Large intestine (tissue), 3 donors: ENCODE measurements at regions not wholly inside any gene's neighbourhood (a gene's known extent, or its start where the extent isn't known, plus 50 kb on each side); places are given as distances from the start of the nearest gene placed in this dataset.

Experiments
- DNase-seq, 2 donors: peaks; one replicate each; pipeline versions ENCODE4 v3.0.0 to v3.0.0-alpha.2; 2013
- H3K27ac ChIP-seq: one replicate; pipeline ENCODE4 v1.5.1; 2013; ENCODE audit warnings: low read length
- H3K27me3 ChIP-seq: 2 replicates; pipeline ENCODE4 v1.6.1; 2013; ENCODE audit warnings: low read length; ENCODE audit not compliant: control insufficient read depth, insufficient read depth
- H3K36me3 ChIP-seq: 2 replicates; pipeline ENCODE4 v1.6.1; 2013; ENCODE audit warnings: low read length; ENCODE audit not compliant: control insufficient read depth, insufficient read depth
- H3K4me1 ChIP-seq: one replicate; pipeline ENCODE4 v1.6.1; 2013; ENCODE audit warnings: low read length; ENCODE audit not compliant: control insufficient read depth, insufficient read depth
- H3K4me3 ChIP-seq: one replicate; pipeline ENCODE4 v1.5.1; 2013; ENCODE audit warnings: low read length
- H3K9me3 ChIP-seq: one replicate; pipeline ENCODE4 v1.6.1; 2013; ENCODE audit warnings: mild to moderate bottlenecking, low read depth, low read length, moderate library complexity; ENCODE audit not compliant: control insufficient read depth
- WGBS: methylation state at CpG from one replicate; pipeline ENCODE4 v1.1.5; 2013; ENCODE audit warnings: low lambda C conversion rate; ENCODE audit not compliant: insufficient coverage; 5-methylcytosine and 5-hydroxymethylcytosine counted together

DNA sequence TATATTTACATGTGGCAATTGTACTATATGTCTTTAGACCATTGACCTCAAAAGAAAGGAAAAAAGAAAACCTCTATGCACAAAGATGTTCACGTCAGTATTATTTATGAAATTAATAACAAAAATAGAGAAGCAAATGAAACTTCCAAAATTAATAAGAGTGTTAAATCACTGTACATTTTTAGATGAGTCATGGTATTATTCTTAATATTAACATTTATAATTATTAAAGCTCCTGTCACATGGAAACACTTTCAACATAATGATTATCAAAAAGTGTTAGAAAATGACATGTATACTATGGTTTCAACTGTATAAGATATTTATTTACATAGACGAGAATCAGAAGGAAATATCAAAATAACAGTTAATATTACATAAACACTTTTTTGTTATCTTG lies 324.9 kb upstream of the RUNX1 start:
- no peaks in the 10 kb centered on the region for H3K36me3 ChIP-seq
- DNase-seq: no peak
- 95% methylated on average over 2 of the region's 2 CpGs for WGBS
- no peaks in the 10 kb centered on the region for H3K4me1 ChIP-seq
- no peaks in the 10 kb centered on the region for H3K27me3 ChIP-seq
- H3K4me3 ChIP-seq: no peak overlapping the region
- no peaks in the 10 kb centered on the region for H3K9me3 ChIP-seq
- H3K27ac ChIP-seq: no peak overlapping the region

- Histone ChIP-seq H3K27me3 (no peaks in the 10 kb centered on the region), H3K4me1 (no peaks in the 10 kb centered on the region), H3K4me3 (no peak overlapping the region), H3K9me3 (no peaks in the 10 kb centered on the region), H3K36me3 (no peaks in the 10 kb centered on the region), H3K27ac (no peak overlapping the region)
- no peak for DNase-seq
- no CpG with 5 or more reads among the region's 5 CpGs for WGBS
Observed at GRCh38 chr21:35372201-35372600, 323.1 kb upstream of the RUNX1 start.

- Histone ChIP-seq H3K9me3 (no peaks in the 10 kb centered on the region), H3K27ac (no peak overlapping the region), H3K4me3 (no peak overlapping the region), H3K27me3 (no peaks in the 10 kb centered on the region), H3K36me3 (no peaks in the 10 kb centered on the region), H3K4me1 (no peaks in the 10 kb centered on the region)
- DNase-seq: no peak
- 100% methylated on average over 1 of the region's 4 CpGs for WGBS
Observed at GRCh38 chr21:35370671-35371070, 321.6 kb upstream of the RUNX1 start.

DNA sequence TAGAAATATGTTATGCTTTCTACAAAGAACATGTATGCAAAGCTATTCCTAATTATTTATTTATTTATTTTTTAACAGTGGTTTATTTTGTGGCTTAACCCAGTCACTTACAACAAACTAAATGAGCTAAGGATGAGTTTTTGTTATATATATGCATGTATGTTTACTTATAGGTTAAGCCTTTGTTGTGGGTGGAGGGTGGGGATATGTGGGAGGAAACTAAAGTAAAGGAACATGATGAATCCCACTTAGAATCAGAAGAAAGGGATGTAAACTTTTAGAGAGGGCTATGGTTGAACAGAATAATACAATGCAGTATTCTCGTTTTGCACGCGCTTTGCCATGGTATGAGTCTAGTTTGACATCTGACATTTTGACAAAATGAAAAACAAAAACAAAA lies 321.0 kb upstream of the RUNX1 start:
- Histone ChIP-seq H3K4me3 (no peak overlapping the region), H3K36me3 (no peaks in the 10 kb centered on the region), H3K4me1 (no peaks in the 10 kb centered on the region), H3K27ac (no peak overlapping the region), H3K27me3 (no peaks in the 10 kb centered on the region), H3K9me3 (no peaks in the 10 kb centered on the region)
- DNase-seq: no peak
- WGBS: 93% methylated on average over 3 of the region's 3 CpGs

GRCh38 chr21:35368326-35368725 lies 319.2 kb upstream of the RUNX1 start:
- DNase-seq: no peak
- Histone ChIP-seq H3K4me3 (no peak overlapping the region), H3K36me3 (no peaks in the 10 kb centered on the region), H3K9me3 (no peaks in the 10 kb centered on the region), H3K4me1 (no peaks in the 10 kb centered on the region), H3K27ac (no peak overlapping the region), H3K27me3 (no peaks in the 10 kb centered on the region)
- WGBS: no CpG with 5 or more reads among the region's 3 CpGs

- no peaks in the 10 kb centered on the region for H3K27me3 ChIP-seq
- no peaks in the 10 kb centered on the region for H3K4me1 ChIP-seq
- DNase-seq: no peak
- H3K4me3 ChIP-seq: no peak overlapping the region
- no peak overlapping the region for H3K27ac ChIP-seq
- no peaks in the 10 kb centered on the region for H3K9me3 ChIP-seq
- 60% methylated on average over 1 of the region's 4 CpGs for WGBS
- H3K36me3 ChIP-seq: no peaks in the 10 kb centered on the region
Observed at GRCh38 chr21:35367553-35367952, 318.5 kb upstream of the RUNX1 start.

DNA sequence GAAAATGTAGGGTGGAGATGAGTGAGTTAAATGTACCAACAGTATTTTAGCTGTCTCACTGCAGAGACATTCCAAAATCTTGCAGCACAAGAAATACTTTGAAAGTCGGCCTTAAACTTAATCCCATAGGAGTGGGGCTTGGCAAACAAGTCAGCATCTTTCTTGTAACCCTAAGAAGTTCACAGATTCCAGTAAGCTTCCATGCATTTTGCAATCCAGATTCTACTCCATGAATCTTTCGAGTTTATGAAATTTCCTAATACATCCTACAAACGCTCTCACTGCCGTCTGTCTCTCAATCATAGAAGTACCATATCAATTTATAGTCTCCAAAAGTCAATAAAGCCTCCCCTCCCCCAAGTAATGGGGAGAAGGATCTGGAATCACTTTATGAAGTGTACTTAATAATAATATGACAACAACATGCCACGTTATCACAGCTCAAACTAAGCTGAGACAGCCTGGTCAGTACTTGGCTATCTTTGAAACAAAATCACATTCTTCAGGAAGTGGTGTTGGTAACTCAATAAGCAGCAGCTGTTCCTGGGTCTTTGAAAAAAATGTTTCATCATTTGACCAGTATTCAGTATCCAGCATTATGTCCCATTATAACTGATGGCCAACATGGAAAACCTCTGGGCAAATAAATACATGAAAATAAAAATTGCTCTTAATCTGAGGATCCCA lies 317.4 kb upstream of the RUNX1 start:
- Histone ChIP-seq H3K4me1 (no peaks in the 10 kb centered on the region), H3K27me3 (no peaks in the 10 kb centered on the region), H3K9me3 (no peaks in the 10 kb centered on the region), H3K4me3 (no peak overlapping the region), H3K27ac (no peak overlapping the region), H3K36me3 (no peaks in the 10 kb centered on the region)
- DNase-seq: no peak
- no CpG with 5 or more reads among the region's 5 CpGs for WGBS

DNA sequence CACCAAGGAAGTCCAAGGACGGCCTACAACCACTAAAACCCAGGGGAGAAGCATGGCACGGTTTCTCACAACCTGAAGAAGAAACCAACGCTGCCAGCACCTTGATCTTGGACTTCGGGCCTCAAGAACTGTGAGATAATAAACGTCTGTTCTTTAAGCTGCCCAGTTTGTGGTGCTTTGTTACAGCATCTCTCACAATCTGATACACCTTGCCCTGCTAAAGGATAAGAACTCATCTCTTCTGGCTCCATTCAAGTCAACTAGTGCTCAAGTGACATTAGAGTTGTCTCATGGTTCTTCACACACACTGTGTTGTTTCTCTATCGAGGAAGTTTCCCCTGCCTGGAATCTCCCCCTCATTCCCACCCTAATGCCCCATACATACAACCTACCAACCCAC lies 314.4 kb upstream of the RUNX1 start:
- H3K27ac ChIP-seq: no peak overlapping the region
- DNase-seq: no peak
- WGBS: no CpG with 5 or more reads among the region's 6 CpGs
- no peaks in the 10 kb centered on the region for H3K9me3 ChIP-seq
- H3K36me3 ChIP-seq: no peaks in the 10 kb centered on the region
- no peaks in the 10 kb centered on the region for H3K4me1 ChIP-seq
- no peaks in the 10 kb centered on the region for H3K27me3 ChIP-seq
- H3K4me3 ChIP-seq: no peak overlapping the region

- DNase-seq: no peak
- Histone ChIP-seq H3K36me3 (no peaks in the 10 kb centered on the region), H3K4me3 (no peak overlapping the region), H3K27ac (no peak overlapping the region), H3K4me1 (no peaks in the 10 kb centered on the region), H3K9me3 (no peaks in the 10 kb centered on the region), H3K27me3 (no peaks in the 10 kb centered on the region)
Observed at GRCh38 chr21:35361988-35362387, 312.9 kb upstream of the RUNX1 start.

DNA sequence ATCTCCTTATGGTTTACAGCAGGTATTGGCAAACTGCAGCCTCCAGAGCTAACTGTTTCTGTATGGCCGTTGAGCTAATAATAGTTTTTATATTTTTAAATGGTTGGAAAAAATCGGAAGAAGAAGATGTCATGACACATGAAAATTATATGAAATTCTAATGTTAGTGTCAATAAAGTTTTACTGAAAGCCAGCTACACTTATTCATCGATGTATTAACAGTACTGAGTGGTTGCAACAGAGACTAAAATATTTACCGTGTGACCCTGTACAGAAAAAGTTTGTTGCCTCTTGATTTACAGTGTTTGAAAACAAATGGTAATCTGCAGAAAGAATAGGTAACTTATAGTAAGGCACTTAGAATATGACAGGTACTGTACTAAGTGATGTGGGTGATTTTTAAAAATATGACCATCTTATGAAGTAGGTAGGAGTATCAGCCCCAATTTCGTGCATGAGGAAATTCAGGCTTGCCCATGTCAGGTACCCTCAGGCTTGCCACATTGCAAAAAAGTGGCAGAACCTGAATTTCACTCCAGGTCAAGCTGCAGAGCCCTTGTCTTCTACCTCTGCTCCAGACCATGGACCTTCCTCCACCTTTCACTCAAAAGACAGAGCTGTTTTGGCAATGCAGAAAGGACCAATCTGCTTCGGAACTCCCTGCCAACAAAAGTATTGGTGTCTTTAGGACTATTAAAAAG lies 311.9 kb upstream of the RUNX1 start:
- H3K36me3 ChIP-seq: no peaks in the 10 kb centered on the region
- no peak overlapping the region for H3K4me3 ChIP-seq
- no peaks in the 10 kb centered on the region for H3K9me3 ChIP-seq
- DNase-seq: no peak
- no peaks in the 10 kb centered on the region for H3K4me1 ChIP-seq
- H3K27me3 ChIP-seq: peaks cover 5% of the 10 kb centered on the region
- no peak overlapping the region for H3K27ac ChIP-seq
- 100% methylated on average over 3 of the region's 6 CpGs for WGBS

DNA sequence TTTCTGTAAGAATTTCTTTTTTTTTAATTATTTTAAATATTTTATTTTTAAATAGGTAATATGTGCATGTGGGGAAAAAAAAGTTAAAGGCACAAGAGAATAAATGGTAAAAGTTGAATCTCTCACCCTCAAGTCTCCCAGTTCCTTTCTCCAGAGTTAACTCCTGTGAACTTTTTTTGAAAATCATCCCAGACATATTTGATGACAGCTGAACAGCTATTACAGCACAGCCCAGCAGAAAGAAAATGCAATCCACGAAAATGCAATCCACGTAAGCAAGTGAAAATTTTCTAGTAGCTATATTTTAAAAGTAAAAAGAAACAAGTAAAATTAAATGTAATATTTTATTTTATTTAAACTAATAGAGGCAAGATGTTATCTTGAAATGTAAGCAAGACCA lies 310.0 kb upstream of the RUNX1 start:
- no peak for DNase-seq
- H3K36me3 ChIP-seq: no peaks in the 10 kb centered on the region
- no peak overlapping the region for H3K27ac ChIP-seq
- no peaks in the 10 kb centered on the region for H3K9me3 ChIP-seq
- 84% methylated on average over 2 of the region's 2 CpGs for WGBS
- H3K27me3 ChIP-seq: peaks cover 5% of the 10 kb centered on the region
- no peaks in the 10 kb centered on the region for H3K4me1 ChIP-seq
- H3K4me3 ChIP-seq: no peak overlapping the region
